WTC11 (cell line): ENCODE measurements at regions not wholly inside any gene's neighbourhood (a gene's known extent, or its start where the extent isn't known, plus 50 kb on each side); places are given as distances from the start of the nearest gene placed in this dataset.

Experiments used
- ATAC-seq: fragments of 200-7000 bp; cut with Tn5 transposase; 2 replicates; pipeline ENCODE4 v1.10.0; 2021; ENCODE audit warnings: mild to moderate bottlenecking, moderate library complexity
- CTCF ChIA-PET: fragments of 300-600 bp; sonication (Branson Sonifier 250); formaldehyde crosslinking; loops from one replicate; lab custom pipeline; 2021; ENCODE audit warnings: antibody characterized with exemption; lab: Charles Lee
- POLR2A ChIA-PET: fragments of 350-600 bp; sonication (Branson Sonifier 250); formaldehyde crosslinking; loops from one replicate; lab custom pipeline; 2021; ENCODE audit warnings: antibody characterized with exemption; lab: Charles Lee
- DNase-seq: peaks from one replicate; pipeline ENCODE4 v3.0.0; 2021; ENCODE audit warnings: low spot score
- H3K27ac Mint-ChIP-seq: 2 replicates; pipeline ENCODE4 v1.8.0; 2021; ENCODE audit warnings: mixed read lengths
- H3K27me3 Mint-ChIP-seq: 2 replicates; pipeline ENCODE4 v1.8.0; 2021; ENCODE audit warnings: low read depth, mild to moderate bottlenecking, moderate library complexity, mixed read lengths
- H3K36me3 Mint-ChIP-seq: 2 replicates; pipeline ENCODE4 v1.8.0; 2021; ENCODE audit warnings: mixed read lengths
- H3K4me1 Mint-ChIP-seq: 2 replicates; pipeline ENCODE4 v1.8.0; 2022; ENCODE audit warnings: mixed read lengths
- H3K4me3 Mint-ChIP-seq: 2 replicates; pipeline ENCODE4 v1.8.0; 2021; ENCODE audit warnings: mild to moderate bottlenecking, moderate library complexity, mixed read lengths
- H3K9me3 Mint-ChIP-seq: 2 replicates; pipeline ENCODE4 v1.8.0; 2021; ENCODE audit warnings: mixed read lengths
- GABPB1 ChIP-seq: sonication (generic); formaldehyde crosslinking; IDR thresholded peaks from 2 replicates; pipeline ENCODE4 v1.8.1; 2023; ENCODE audit warnings: mild to moderate bottlenecking, missing genetic modification reagents
- MLX ChIP-seq: sonication (generic); formaldehyde crosslinking; IDR thresholded peaks from 2 replicates; pipeline ENCODE4 v1.8.1; 2023; ENCODE audit warnings: mild to moderate bottlenecking, missing genetic modification reagents, moderate library complexity
- NFE2L1 ChIP-seq: sonication (generic); formaldehyde crosslinking; IDR thresholded peaks from 2 replicates; pipeline ENCODE4 v1.8.1; 2023; ENCODE audit warnings: missing genetic modification reagents
- NFYB ChIP-seq: sonication (generic); formaldehyde crosslinking; conservative IDR thresholded peaks from 2 replicates; pipeline ENCODE4 v1.8.0; 2022; ENCODE audit warnings: low read depth, missing genetic modification reagents
- PRRX2 ChIP-seq: fragments of 250-450 bp; sonication (Bioruptor Pico); IDR thresholded peaks from 2 replicates; pipeline ENCODE4 v1.8.0; 2021; ENCODE audit warnings: mild to moderate bottlenecking
- RORB ChIP-seq: fragments of 250-450 bp; sonication (Bioruptor Pico); IDR thresholded peaks from 2 replicates; pipeline ENCODE4 v1.9.0; 2021; ENCODE audit warnings: mild to moderate bottlenecking
- SMAD3 ChIP-seq: sonication (generic); formaldehyde crosslinking; IDR thresholded peaks from 2 replicates; pipeline ENCODE4 v1.8.0; 2022; ENCODE audit warnings: missing genetic modification reagents, mild to moderate bottlenecking, borderline replicate concordance
- TEAD4 ChIP-seq: sonication (generic); formaldehyde crosslinking; IDR thresholded peaks from 2 replicates; pipeline ENCODE4 v1.8.0; 2022; ENCODE audit warnings: mild to moderate bottlenecking, missing genetic modification reagents
- TP53 ChIP-seq: sonication (generic); formaldehyde crosslinking; IDR thresholded peaks from 2 replicates; pipeline ENCODE4 v1.8.1; 2023; ENCODE audit warnings: mild to moderate bottlenecking, missing genetic modification reagents
- ZNF263 ChIP-seq: sonication (generic); formaldehyde crosslinking; IDR thresholded peaks from 2 replicates; pipeline ENCODE4 v1.8.1; 2022; ENCODE audit warnings: low read depth, mild to moderate bottlenecking, moderate library complexity, missing genetic modification reagents
- ZNF281 ChIP-seq: sonication (generic); formaldehyde crosslinking; IDR thresholded peaks from 2 replicates; pipeline ENCODE4 v1.8.0; 2023; ENCODE audit warnings: mild to moderate bottlenecking, missing genetic modification reagents
- ZNF396 ChIP-seq: fragments of 250-450 bp; sonication (Bioruptor Pico); IDR thresholded peaks from 2 replicates; pipeline ENCODE4 v1.8.0; 2021; ENCODE audit warnings: mild to moderate bottlenecking, moderate library complexity, borderline replicate concordance
- TF ChIP-seq, protein P1 (sequence below): sonication (generic); formaldehyde crosslinking; IDR thresholded peaks from 2 replicates; pipeline ENCODE4 v1.8.1; 2023; ENCODE audit warnings: mild to moderate bottlenecking, moderate library complexity, missing genetic modification reagents
- TF ChIP-seq, protein P2 (sequence below): fragments of 250-450 bp; sonication (Bioruptor Pico); IDR thresholded peaks from 2 replicates; pipeline ENCODE4 v1.9.0; 2021; ENCODE audit warnings: mild to moderate bottlenecking, borderline replicate concordance
- TF ChIP-seq, protein P3 (sequence below): sonication (generic); formaldehyde crosslinking; IDR thresholded peaks from 2 replicates; pipeline ENCODE4 v1.8.0; 2023; ENCODE audit warnings: missing genetic modification reagents, mild to moderate bottlenecking, borderline replicate concordance
- TF ChIP-seq, protein P4 (sequence below): sonication (generic); formaldehyde crosslinking; conservative IDR thresholded peaks from 2 replicates; pipeline ENCODE4 v1.8.1; 2022; ENCODE audit warnings: mild to moderate bottlenecking, missing genetic modification reagents
- TF ChIP-seq, protein P5 (sequence below): sonication (generic); formaldehyde crosslinking; IDR thresholded peaks from 2 replicates; pipeline ENCODE4 v1.8.1; 2023; ENCODE audit warnings: mild to moderate bottlenecking, missing genetic modification reagents, moderate library complexity
- TF ChIP-seq, protein P6 (sequence below): sonication (generic); formaldehyde crosslinking; IDR thresholded peaks from 2 replicates; pipeline ENCODE4 v1.8.1; 2023; ENCODE audit warnings: mild to moderate bottlenecking, missing genetic modification reagents

- POLR2A ChIA-PET: no interaction called here
- peaks cover 27% of the 10 kb centered on the region for H3K36me3 Mint-ChIP-seq
- no peak for ATAC-seq
Measured at GRCh38 chr12:90460681-90461080, 494.3 kb downstream of the CCER1 start.

GRCh38 chr12:90456248-90456647, 498.7 kb downstream of the CCER1 start:
- H3K9me3 Mint-ChIP-seq: peaks cover 22% of the 10 kb centered on the region
- no peak overlapping the region for H3K4me3 Mint-ChIP-seq
- CTCF ChIA-PET: no interaction called here
- POLR2A ChIA-PET: no interaction called here
- H3K36me3 Mint-ChIP-seq: peaks cover 16% of the 10 kb centered on the region
- DNase-seq: no peak
- no peak for ATAC-seq
- H3K4me1 Mint-ChIP-seq: no peaks in the 10 kb centered on the region
- H3K27ac Mint-ChIP-seq: no peak overlapping the region
- H3K27me3 Mint-ChIP-seq: no peaks in the 10 kb centered on the region
- TF ChIP-seq NFYB (CRISPR knock-in tag) (no peak), TEAD4 (CRISPR knock-in tag) (no peak), ZNF263 (CRISPR knock-in tag) (no peak)
- TF ChIP-seq, protein P1, sequence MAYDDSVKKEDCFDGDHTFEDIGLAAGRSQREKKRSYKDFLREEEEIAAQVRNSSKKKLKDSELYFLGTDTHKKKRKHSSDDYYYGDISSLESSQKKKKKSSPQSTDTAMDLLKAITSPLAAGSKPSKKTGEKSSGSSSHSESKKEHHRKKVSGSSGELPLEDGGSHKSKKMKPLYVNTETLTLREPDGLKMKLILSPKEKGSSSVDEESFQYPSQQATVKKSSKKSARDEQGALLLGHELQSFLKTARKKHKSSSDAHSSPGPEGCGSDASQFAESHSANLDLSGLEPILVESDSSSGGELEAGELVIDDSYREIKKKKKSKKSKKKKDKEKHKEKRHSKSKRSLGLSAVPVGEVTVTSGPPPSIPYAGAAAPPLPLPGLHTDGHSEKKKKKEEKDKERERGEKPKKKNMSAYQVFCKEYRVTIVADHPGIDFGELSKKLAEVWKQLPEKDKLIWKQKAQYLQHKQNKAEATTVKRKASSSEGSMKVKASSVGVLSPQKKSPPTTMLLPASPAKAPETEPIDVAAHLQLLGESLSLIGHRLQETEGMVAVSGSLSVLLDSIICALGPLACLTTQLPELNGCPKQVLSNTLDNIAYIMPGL (CRISPR knock-in tag): no peak
- TF ChIP-seq, protein P2, sequence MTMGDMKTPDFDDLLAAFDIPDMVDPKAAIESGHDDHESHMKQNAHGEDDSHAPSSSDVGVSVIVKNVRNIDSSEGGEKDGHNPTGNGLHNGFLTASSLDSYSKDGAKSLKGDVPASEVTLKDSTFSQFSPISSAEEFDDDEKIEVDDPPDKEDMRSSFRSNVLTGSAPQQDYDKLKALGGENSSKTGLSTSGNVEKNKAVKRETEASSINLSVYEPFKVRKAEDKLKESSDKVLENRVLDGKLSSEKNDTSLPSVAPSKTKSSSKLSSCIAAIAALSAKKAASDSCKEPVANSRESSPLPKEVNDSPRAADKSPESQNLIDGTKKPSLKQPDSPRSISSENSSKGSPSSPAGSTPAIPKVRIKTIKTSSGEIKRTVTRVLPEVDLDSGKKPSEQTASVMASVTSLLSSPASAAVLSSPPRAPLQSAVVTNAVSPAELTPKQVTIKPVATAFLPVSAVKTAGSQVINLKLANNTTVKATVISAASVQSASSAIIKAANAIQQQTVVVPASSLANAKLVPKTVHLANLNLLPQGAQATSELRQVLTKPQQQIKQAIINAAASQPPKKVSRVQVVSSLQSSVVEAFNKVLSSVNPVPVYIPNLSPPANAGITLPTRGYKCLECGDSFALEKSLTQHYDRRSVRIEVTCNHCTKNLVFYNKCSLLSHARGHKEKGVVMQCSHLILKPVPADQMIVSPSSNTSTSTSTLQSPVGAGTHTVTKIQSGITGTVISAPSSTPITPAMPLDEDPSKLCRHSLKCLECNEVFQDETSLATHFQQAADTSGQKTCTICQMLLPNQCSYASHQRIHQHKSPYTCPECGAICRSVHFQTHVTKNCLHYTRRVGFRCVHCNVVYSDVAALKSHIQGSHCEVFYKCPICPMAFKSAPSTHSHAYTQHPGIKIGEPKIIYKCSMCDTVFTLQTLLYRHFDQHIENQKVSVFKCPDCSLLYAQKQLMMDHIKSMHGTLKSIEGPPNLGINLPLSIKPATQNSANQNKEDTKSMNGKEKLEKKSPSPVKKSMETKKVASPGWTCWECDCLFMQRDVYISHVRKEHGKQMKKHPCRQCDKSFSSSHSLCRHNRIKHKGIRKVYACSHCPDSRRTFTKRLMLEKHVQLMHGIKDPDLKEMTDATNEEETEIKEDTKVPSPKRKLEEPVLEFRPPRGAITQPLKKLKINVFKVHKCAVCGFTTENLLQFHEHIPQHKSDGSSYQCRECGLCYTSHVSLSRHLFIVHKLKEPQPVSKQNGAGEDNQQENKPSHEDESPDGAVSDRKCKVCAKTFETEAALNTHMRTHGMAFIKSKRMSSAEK: no peak
- TF ChIP-seq, protein P3, sequence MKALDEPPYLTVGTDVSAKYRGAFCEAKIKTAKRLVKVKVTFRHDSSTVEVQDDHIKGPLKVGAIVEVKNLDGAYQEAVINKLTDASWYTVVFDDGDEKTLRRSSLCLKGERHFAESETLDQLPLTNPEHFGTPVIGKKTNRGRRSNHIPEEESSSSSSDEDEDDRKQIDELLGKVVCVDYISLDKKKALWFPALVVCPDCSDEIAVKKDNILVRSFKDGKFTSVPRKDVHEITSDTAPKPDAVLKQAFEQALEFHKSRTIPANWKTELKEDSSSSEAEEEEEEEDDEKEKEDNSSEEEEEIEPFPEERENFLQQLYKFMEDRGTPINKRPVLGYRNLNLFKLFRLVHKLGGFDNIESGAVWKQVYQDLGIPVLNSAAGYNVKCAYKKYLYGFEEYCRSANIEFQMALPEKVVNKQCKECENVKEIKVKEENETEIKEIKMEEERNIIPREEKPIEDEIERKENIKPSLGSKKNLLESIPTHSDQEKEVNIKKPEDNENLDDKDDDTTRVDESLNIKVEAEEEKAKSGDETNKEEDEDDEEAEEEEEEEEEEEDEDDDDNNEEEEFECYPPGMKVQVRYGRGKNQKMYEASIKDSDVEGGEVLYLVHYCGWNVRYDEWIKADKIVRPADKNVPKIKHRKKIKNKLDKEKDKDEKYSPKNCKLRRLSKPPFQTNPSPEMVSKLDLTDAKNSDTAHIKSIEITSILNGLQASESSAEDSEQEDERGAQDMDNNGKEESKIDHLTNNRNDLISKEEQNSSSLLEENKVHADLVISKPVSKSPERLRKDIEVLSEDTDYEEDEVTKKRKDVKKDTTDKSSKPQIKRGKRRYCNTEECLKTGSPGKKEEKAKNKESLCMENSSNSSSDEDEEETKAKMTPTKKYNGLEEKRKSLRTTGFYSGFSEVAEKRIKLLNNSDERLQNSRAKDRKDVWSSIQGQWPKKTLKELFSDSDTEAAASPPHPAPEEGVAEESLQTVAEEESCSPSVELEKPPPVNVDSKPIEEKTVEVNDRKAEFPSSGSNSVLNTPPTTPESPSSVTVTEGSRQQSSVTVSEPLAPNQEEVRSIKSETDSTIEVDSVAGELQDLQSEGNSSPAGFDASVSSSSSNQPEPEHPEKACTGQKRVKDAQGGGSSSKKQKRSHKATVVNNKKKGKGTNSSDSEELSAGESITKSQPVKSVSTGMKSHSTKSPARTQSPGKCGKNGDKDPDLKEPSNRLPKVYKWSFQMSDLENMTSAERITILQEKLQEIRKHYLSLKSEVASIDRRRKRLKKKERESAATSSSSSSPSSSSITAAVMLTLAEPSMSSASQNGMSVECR (CRISPR knock-in tag): no peak

More at GRCh38 chr12:90460681-90461080, 494.3 kb downstream of the CCER1 start:
- TF ChIP-seq ZNF281 (no peak), RORB (CRISPR knock-in tag) (no peak), MLX (CRISPR knock-in tag) (no peak), TP53 (no peak), ZNF396 (CRISPR knock-in tag) (no peak), SMAD3 (CRISPR knock-in tag) (no peak), ZNF263 (CRISPR knock-in tag) (no peak), GABPB1 (CRISPR knock-in tag) (no peak), NFE2L1 (no peak), PRRX2 (CRISPR knock-in tag) (no peak)
- TF ChIP-seq, protein P4, sequence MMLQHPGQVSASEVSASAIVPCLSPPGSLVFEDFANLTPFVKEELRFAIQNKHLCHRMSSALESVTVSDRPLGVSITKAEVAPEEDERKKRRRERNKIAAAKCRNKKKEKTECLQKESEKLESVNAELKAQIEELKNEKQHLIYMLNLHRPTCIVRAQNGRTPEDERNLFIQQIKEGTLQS: no peak
- TF ChIP-seq, protein P5, sequence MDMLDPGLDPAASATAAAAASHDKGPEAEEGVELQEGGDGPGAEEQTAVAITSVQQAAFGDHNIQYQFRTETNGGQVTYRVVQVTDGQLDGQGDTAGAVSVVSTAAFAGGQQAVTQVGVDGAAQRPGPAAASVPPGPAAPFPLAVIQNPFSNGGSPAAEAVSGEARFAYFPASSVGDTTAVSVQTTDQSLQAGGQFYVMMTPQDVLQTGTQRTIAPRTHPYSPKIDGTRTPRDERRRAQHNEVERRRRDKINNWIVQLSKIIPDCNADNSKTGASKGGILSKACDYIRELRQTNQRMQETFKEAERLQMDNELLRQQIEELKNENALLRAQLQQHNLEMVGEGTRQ (CRISPR knock-in tag): no peak
- TF ChIP-seq, protein P6, sequence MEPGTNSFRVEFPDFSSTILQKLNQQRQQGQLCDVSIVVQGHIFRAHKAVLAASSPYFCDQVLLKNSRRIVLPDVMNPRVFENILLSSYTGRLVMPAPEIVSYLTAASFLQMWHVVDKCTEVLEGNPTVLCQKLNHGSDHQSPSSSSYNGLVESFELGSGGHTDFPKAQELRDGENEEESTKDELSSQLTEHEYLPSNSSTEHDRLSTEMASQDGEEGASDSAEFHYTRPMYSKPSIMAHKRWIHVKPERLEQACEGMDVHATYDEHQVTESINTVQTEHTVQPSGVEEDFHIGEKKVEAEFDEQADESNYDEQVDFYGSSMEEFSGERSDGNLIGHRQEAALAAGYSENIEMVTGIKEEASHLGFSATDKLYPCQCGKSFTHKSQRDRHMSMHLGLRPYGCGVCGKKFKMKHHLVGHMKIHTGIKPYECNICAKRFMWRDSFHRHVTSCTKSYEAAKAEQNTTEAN: no peak
- peaks cover 10% of the 10 kb centered on the region for H3K4me1 Mint-ChIP-seq
- no peaks in the 10 kb centered on the region for H3K27me3 Mint-ChIP-seq
- peaks cover 48% of the 10 kb centered on the region for H3K9me3 Mint-ChIP-seq
- no peak for DNase-seq
- H3K27ac Mint-ChIP-seq: no peak overlapping the region
- CTCF ChIA-PET: no interaction called here
- H3K4me3 Mint-ChIP-seq: no peak overlapping the region
